T-cell (primary cell): ENCODE measurements at regions not wholly inside any gene's neighbourhood (a gene's known extent, or its start where the extent isn't known, plus 50 kb on each side); places are given as distances from the start of the nearest gene placed in this dataset.
"Not testable (repeated sequence)": the region's sequence is repeated elsewhere in the genome, so short reads cannot be mapped to it uniquely, and the experiment has no call there.

Experiments used
- ATAC-seq, 4 experiments: fragments of 200-7000 bp in 3 of 4; fragments of 150-1000 bp in 1 of 4; cut with Tn5 transposase; replicated peaks in 1 of 4; 1 replicate in 3 of 4; 2 replicates in 1 of 4; pipeline ENCODE4 v1.10.0; 2021; ENCODE audit warnings: moderate library complexity in 3 of 4, mild to moderate bottlenecking in 2 of 4, moderate number of reproducible peaks in 1 of 4
- CTCF ChIA-PET, 2 donors: fragments of 300-600 bp; sonication (Branson Sonifier 250); formaldehyde crosslinking; loops; one replicate each; lab custom pipeline; 2022; ENCODE audit warnings: antibody characterized with exemption in 2 of 2; lab: Charles Lee
- POLR2A ChIA-PET, 2 donors: fragments of 300-600 bp; sonication (Branson Sonifier 250); formaldehyde crosslinking; loops; one replicate each; lab custom pipeline; 2022; ENCODE audit warnings: antibody characterized with exemption in 2 of 2; lab: Charles Lee
- DNase-seq, 35 experiments: peaks; one replicate each; pipeline versions ENCODE4 v3.0.0 to v3.0.0-alpha.2; 2013 to 2023
- H3K27ac ChIP-seq: one replicate; pipeline ENCODE4 v1.5.1; 2013; ENCODE audit warnings: low read length
- H3K27me3 ChIP-seq, 2 experiments: replicated peaks in 1 of 2; 1 replicate in 1 of 2; 2 replicates in 1 of 2; pipeline versions ENCODE4 v1.6.1 to v1.7.0; 2013; ENCODE audit warnings: low read length in 1 of 2, mixed read lengths in 1 of 2; ENCODE audit not compliant: control insufficient read depth in 2 of 2, insufficient read depth in 2 of 2; ENCODE audit errors: extremely low read depth in 1 of 2
- H3K36me3 ChIP-seq, 2 donors: 1 replicate in 1 of 2; 2 replicates in 1 of 2; pipeline versions ENCODE4 v1.6.1 to v1.7.0; 2013; ENCODE audit warnings: low read length in 1 of 2; ENCODE audit not compliant: control insufficient read depth in 2 of 2, insufficient read depth in 1 of 2; ENCODE audit errors: extremely low read depth in 1 of 2
- H3K4me1 ChIP-seq, 2 experiments: 1 replicate in 1 of 2; 2 replicates in 1 of 2; pipeline versions ENCODE4 v1.6.1 to v1.7.0; 2013; ENCODE audit warnings: low read length in 2 of 2, mixed read lengths in 1 of 2; ENCODE audit not compliant: insufficient read depth in 2 of 2, control insufficient read depth in 1 of 2; ENCODE audit errors: extremely low read depth in 1 of 2
- H3K4me3 ChIP-seq, 2 donors: 1 replicate in 1 of 2; 2 replicates in 1 of 2; pipeline versions ENCODE4 v1.5.1 to v1.7.0; 2013; ENCODE audit warnings: mild to moderate bottlenecking in 2 of 2, low read length in 1 of 2, moderate library complexity in 1 of 2; ENCODE audit not compliant: control insufficient read depth in 1 of 2; ENCODE audit errors: extremely low read depth in 1 of 2
- H3K9me3 ChIP-seq: 2 replicates; pipeline ENCODE4 v1.7.0; 2013
- H3K27ac Mint-ChIP-seq, 2 donors: one replicate each; pipeline ENCODE4 v1.8.0; 2020 to 2021; ENCODE audit warnings: mild to moderate bottlenecking in 2 of 2, mixed read lengths in 2 of 2
- H3K27me3 Mint-ChIP-seq, 2 donors: one replicate each; pipeline ENCODE4 v1.8.0; 2021 to 2022; ENCODE audit warnings: mixed read lengths in 2 of 2
- H3K36me3 Mint-ChIP-seq: one replicate; pipeline ENCODE4 v1.8.0; 2021; ENCODE audit warnings: mixed read lengths
- H3K4me1 Mint-ChIP-seq, 3 donors: one replicate each; pipeline ENCODE4 v1.8.0; 2020 to 2022; ENCODE audit warnings: mixed read lengths in 3 of 3, mild to moderate bottlenecking in 1 of 3
- H3K4me3 Mint-ChIP-seq, 3 donors: one replicate each; pipeline ENCODE4 v1.8.0; 2020 to 2022; ENCODE audit warnings: mild to moderate bottlenecking in 3 of 3, mixed read lengths in 3 of 3, moderate library complexity in 3 of 3
- H3K9me3 Mint-ChIP-seq, 3 donors: one replicate each; pipeline ENCODE4 v1.8.0; 2020 to 2022; ENCODE audit warnings: mixed read lengths in 3 of 3
- WGBS: methylation state at CpG from one replicate; pipeline ENCODE4 v1.1.5; 2013; ENCODE audit warnings: missing lambda C conversion rate; ENCODE audit not compliant: insufficient coverage; 5-methylcytosine and 5-hydroxymethylcytosine counted together

GRCh38 chr1:181984006-181984405 lies 77.5 kb downstream of the ZNF648 start:
- H3K27me3 Mint-ChIP-seq: peaks cover 14 to 26% of the 10 kb centered on the region in 2 donors
- ATAC-seq (no peak), DNase-seq (no peak)
- no peaks in the 10 kb centered on the region for H3K9me3 ChIP-seq
- CTCF ChIA-PET: no interaction called here
- no peak overlapping the region for H3K27ac ChIP-seq
- no peak overlapping the region for H3K4me3 ChIP-seq
- peaks cover 0 to 4% (median 0%) of the 10 kb centered on the region in 3 donors for H3K9me3 Mint-ChIP-seq
- H3K4me1 ChIP-seq: no peaks in the 10 kb centered on the region
- peaks cover 0 to 2% of the 10 kb centered on the region in 2 experiments for H3K27me3 ChIP-seq
- no peaks in the 10 kb centered on the region for H3K36me3 Mint-ChIP-seq
- H3K4me1 Mint-ChIP-seq: no peaks in the 10 kb centered on the region
- 60% methylated on average over 1 of the region's 4 CpGs for WGBS
- H3K4me3 Mint-ChIP-seq: no peak overlapping the region
- no peaks in the 10 kb centered on the region for H3K36me3 ChIP-seq
- POLR2A ChIA-PET: no interaction called here
- H3K27ac Mint-ChIP-seq: no peak overlapping the region

GRCh38 chr1:181981821-181982220 lies 79.7 kb downstream of the ZNF648 start:
- H3K9me3 ChIP-seq: no peaks in the 10 kb centered on the region
- CTCF ChIA-PET: interaction anchor here in 1 of 2 donors (0.6 kb wide), 1 partner anchor 77 kb away, joined by 3 read pairs; no protein-coding TSS in a partner anchor
- no peak for ATAC-seq
- Mint-ChIP-seq H3K27me3 (peaks cover 9 to 22% of the 10 kb centered on the region in 2 donors), H3K27ac (no peak overlapping the region), H3K9me3 (peaks cover under 1 to 10% (median 6%) of the 10 kb centered on the region in 3 donors), H3K36me3 (no peaks in the 10 kb centered on the region), H3K4me3 (no peak overlapping the region), H3K4me1 (no peaks in the 10 kb centered on the region)
- H3K27ac ChIP-seq: no peak overlapping the region
- no peaks in the 10 kb centered on the region for H3K27me3 ChIP-seq
- no peak overlapping the region for H3K4me3 ChIP-seq
- WGBS: 93% methylated on average over 2 of the region's 4 CpGs
- no peaks in the 10 kb centered on the region for H3K4me1 ChIP-seq
- POLR2A ChIA-PET: no interaction called here
- no peaks in the 10 kb centered on the region for H3K36me3 ChIP-seq
- DNase-seq: no peak

DNA sequence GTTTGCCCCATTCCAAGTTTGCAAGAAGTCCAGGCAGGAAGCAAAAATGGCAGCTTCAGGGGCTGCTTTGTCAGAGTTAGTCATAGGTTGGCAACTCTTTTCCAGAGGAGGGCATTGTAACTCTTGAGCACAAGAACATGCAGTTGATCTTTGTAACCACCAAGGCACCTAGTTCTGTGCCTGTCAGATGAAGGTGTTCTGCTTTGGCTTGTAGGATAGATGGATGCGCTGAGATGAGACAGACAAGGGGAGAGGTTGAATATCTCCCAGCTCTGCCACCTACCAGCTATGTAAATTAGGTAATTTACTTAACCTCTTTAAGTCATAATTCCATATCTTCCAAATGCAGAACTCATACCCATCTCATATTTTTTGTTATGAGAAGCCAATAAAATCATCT lies 89.3 kb downstream of the ZNF648 start:
- H3K4me1 Mint-ChIP-seq: no peaks in the 10 kb centered on the region
- CTCF ChIA-PET: no interaction called here
- no peak overlapping the region for H3K27ac ChIP-seq
- no peak for DNase-seq
- peaks cover 18 to 31% of the 10 kb centered on the region in 2 donors for H3K27me3 Mint-ChIP-seq
- no peaks in the 10 kb centered on the region for H3K4me1 ChIP-seq
- no peaks in the 10 kb centered on the region for H3K9me3 ChIP-seq
- no peaks in the 10 kb centered on the region for H3K36me3 Mint-ChIP-seq
- no peak overlapping the region for H3K4me3 Mint-ChIP-seq
- H3K36me3 ChIP-seq: no peaks in the 10 kb centered on the region
- no CpG with 5 or more reads among the region's 1 CpG for WGBS
- H3K27ac Mint-ChIP-seq: no peak overlapping the region
- no peak for ATAC-seq
- POLR2A ChIA-PET: no interaction called here
- H3K9me3 Mint-ChIP-seq: peaks cover 11 to 16% (median 14%) of the 10 kb centered on the region in 3 donors
- H3K4me3 ChIP-seq: no peak overlapping the region
- H3K27me3 ChIP-seq: peaks cover 0 to 11% of the 10 kb centered on the region in 2 experiments

- Histone ChIP-seq H3K4me3 (no peak overlapping the region), H3K9me3 (no peaks in the 10 kb centered on the region), H3K27ac (no peak overlapping the region), H3K27me3 (peaks cover 0 to 11% of the 10 kb centered on the region in 2 experiments), H3K4me1 (no peaks in the 10 kb centered on the region), H3K36me3 (no peaks in the 10 kb centered on the region)
- Mint-ChIP-seq H3K27ac (no peak overlapping the region), H3K4me1 (no peaks in the 10 kb centered on the region), H3K27me3 (peaks cover 18 to 32% of the 10 kb centered on the region in 2 donors), H3K4me3 (no peak overlapping the region), H3K9me3 (peaks cover 8 to 13% (median 10%) of the 10 kb centered on the region in 3 donors), H3K36me3 (no peaks in the 10 kb centered on the region)
- ChIA-PET CTCF (interaction anchor here (0.7 to 0.8 kb wide), 3 partner anchors 105 to 594 kb away, joined by 5 to 7 read pairs (median 5); no protein-coding TSS in a partner anchor), POLR2A (interaction anchor here in 1 of 2 donors (0.5 kb wide), 1 partner anchor 1541 kb away, joined by 3 read pairs; no protein-coding TSS in a partner anchor)
- DNase-seq: no peak
- no peak for ATAC-seq
These were observed 90.1 kb downstream of the ZNF648 start for GRCh38 chr1:181971424-181971823.

DNA sequence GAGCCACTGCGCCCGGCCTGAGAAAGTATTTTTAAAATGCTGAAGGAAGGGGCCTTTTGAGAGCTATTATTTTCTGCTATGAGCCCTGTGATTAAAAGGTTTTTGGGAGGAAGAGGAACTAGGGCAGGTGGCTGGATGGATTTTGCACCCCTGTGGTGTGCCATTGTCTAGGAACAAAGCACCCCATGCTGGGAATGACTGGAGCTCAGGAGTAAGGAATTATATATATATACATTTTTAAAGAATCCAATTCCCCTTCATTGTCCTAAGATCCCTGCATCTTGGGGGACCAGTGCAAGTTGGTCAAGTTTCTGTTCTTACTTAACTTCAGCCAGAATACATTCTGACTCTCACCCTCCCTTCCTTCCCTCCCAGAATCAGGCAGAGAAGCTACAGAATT lies 91.6 kb downstream of the ZNF648 start:
- H3K4me1 Mint-ChIP-seq: no peaks in the 10 kb centered on the region
- H3K27ac Mint-ChIP-seq: no peak overlapping the region
- Histone ChIP-seq H3K4me1 (no peaks in the 10 kb centered on the region), H3K36me3 (no peaks in the 10 kb centered on the region), H3K4me3 (no peak overlapping the region), H3K9me3 (no peaks in the 10 kb centered on the region), H3K27me3 (peaks cover 0 to 10% of the 10 kb centered on the region in 2 experiments), H3K27ac (no peak overlapping the region)
- ATAC-seq: no peak
- DNase-seq: no peak
- H3K9me3 Mint-ChIP-seq: peaks cover 0 to 4% (median 0%) of the 10 kb centered on the region in 3 donors
- CTCF ChIA-PET: no interaction called here
- WGBS: 67% methylated on average over 2 of the region's 2 CpGs
- POLR2A ChIA-PET: no interaction called here
- H3K36me3 Mint-ChIP-seq: no peaks in the 10 kb centered on the region
- no peak overlapping the region for H3K4me3 Mint-ChIP-seq
- H3K27me3 Mint-ChIP-seq: peaks cover 8 to 22% of the 10 kb centered on the region in 2 donors

DNA sequence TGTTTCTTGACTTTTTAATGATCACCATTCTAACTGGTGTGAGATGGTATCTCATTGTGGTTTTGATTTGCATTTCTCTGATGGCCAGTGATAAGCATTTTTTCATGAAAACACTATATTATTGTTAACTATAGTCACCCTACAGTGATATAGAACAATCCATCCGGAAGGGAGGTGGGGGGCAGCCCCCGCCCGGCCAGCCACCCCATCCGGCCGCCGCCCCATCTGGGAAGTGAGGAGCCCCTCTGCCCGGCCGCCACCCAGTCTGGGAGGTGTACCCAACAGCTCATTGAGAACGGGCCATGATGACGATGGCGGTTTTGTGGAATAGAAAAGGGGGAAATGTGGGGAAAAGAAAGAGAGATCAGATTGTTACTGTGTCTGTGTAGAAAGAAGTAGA lies 106.8 kb downstream of the ZNF648 start:
- not testable (repeated sequence) for H3K36me3 Mint-ChIP-seq

DNA sequence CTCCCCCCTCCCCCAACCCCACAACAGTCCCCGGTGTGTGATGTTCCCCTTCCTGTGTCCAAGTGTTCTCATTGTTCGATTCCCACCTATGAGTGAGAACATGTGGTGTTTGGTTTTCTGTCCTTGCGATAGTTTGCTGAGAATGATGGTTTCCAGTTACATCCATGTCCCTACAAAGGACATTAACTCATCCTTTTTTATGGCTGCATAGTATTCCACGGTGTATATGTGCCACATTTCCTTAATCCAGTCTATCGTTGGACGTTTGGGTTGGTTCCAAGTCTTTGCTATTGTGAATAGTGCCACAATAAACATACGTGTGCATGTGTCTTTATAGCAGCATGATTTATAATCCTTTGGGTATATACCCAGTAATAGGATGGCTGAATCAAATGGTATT lies 107.3 kb downstream of the ZNF648 start:
- DNase-seq, H3K4me3 Mint-ChIP-seq, H3K4me1 Mint-ChIP-seq, CTCF ChIA-PET, H3K27ac Mint-ChIP-seq, H3K4me3 ChIP-seq, H3K27ac ChIP-seq, H3K4me1 ChIP-seq, H3K9me3 ChIP-seq, H3K36me3 ChIP-seq, H3K36me3 Mint-ChIP-seq, H3K27me3 Mint-ChIP-seq, H3K27me3 ChIP-seq, ATAC-seq, POLR2A ChIA-PET: not testable (repeated sequence)
- WGBS: no CpG with 5 or more reads among the region's 7 CpGs
- H3K9me3 Mint-ChIP-seq: peaks cover 19 to 29% (median 19%) of the 10 kb centered on the region in 3 donors

More for the DNA sequence above, 106.8 kb downstream of the ZNF648 start:
- H3K27ac ChIP-seq, ATAC-seq, POLR2A ChIA-PET, H3K9me3 ChIP-seq, H3K27ac Mint-ChIP-seq, CTCF ChIA-PET, H3K27me3 Mint-ChIP-seq, H3K4me1 ChIP-seq, H3K36me3 ChIP-seq, DNase-seq, H3K4me3 ChIP-seq, H3K4me3 Mint-ChIP-seq, H3K4me1 Mint-ChIP-seq, H3K27me3 ChIP-seq: not testable (repeated sequence)
- H3K9me3 Mint-ChIP-seq: peaks cover 24 to 34% (median 25%) of the 10 kb centered on the region in 3 donors
- WGBS: no CpG with 5 or more reads among the region's 11 CpGs
